AG04450 (cell line): ENCODE measurements at regions not wholly inside any gene's neighbourhood (a gene's known extent, or its start where the extent isn't known, plus 50 kb on each side); places are given as distances from the start of the nearest gene placed in this dataset.

Source experiments
- CTCF ChIA-PET: fragments of 300-600, 350-600 bp; formaldehyde crosslinking; extraction: SDS; loops from one replicate; lab custom pipeline; 2022; ENCODE audit warnings: antibody characterized with exemption, inconsistent platforms; lab: Charles Lee
- POLR2A ChIA-PET: fragments of 350-600 bp; formaldehyde crosslinking; extraction: SDS; loops from one replicate; lab custom pipeline; 2021; ENCODE audit warnings: antibody characterized with exemption, inconsistent platforms; lab: Yijun Ruan, JAX
- DNase-seq: peaks from one replicate; pipeline ENCODE4 v3.0.0-alpha.2; 2011; ENCODE audit warnings: low read depth, low spot score
- H3K27ac ChIP-seq: one replicate; pipeline ENCODE4 v1.5.1; 2012; ENCODE audit warnings: low read depth, low read length, control low read depth
- H3K27me3 ChIP-seq: one replicate; pipeline ENCODE4 v1.6.0; 2012; ENCODE audit warnings: low read length; ENCODE audit not compliant: control insufficient read depth, insufficient read depth
- H3K4me3 ChIP-seq: 2 replicates; pipeline ENCODE4 v1.5.1; 2011; ENCODE audit warnings: mild to moderate bottlenecking, low read depth, low read length, control low read depth
- H3K9me3 ChIP-seq: 2 replicates; pipeline ENCODE4 v1.5.1; 2012; ENCODE audit warnings: low read length; ENCODE audit not compliant: control insufficient read depth, insufficient read depth
- CTCF ChIP-seq: IDR thresholded peaks from 2 replicates; pipeline ENCODE4 v1.5.1; 2011; ENCODE audit warnings: low read depth, low read length, control low read depth, inconsistent platforms

DNA sequence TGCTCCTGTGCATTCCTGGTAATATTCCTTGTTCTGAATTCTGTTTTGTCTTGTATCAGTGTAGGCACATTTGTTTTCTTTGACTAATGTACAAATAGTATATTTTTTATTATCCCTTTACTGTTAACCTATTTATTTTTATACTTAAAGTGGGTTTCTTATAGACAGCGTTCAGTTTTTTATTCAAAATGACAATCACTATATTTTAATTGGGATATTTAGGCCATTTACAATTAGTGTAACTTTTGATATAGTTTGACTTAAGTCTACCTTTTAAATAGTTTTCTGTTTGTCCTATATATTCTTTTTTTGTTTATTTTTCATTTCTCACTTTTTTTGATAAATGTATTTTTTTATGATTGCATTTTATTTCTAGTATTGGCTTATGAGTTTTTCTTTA, 219.8 kb downstream of the DNAJB9 start:
- ChIA-PET POLR2A (no interaction called here), CTCF (no interaction called here)
- no peak for DNase-seq
- no peak overlapping the region for H3K4me3 ChIP-seq
- no peak overlapping the region for H3K27ac ChIP-seq
- H3K9me3 ChIP-seq, result no peaks in the 10 kb centered on the region
- no peak for TF ChIP-seq CTCF
- no peaks in the 10 kb centered on the region for H3K27me3 ChIP-seq

- H3K4me3 ChIP-seq, result no peak overlapping the region
- ChIA-PET POLR2A (no interaction called here), CTCF (no interaction called here)
- H3K27me3 ChIP-seq, result no peaks in the 10 kb centered on the region
- H3K9me3 ChIP-seq, result no peaks in the 10 kb centered on the region
- DNase-seq, result no peak
- no peak for TF ChIP-seq CTCF
- no peak overlapping the region for H3K27ac ChIP-seq
These were observed 224.8 kb downstream of the DNAJB9 start for GRCh38 chr7:108794466-108794865.

GRCh38 chr7:108802650-108803049, 233.0 kb downstream of the DNAJB9 start:
- H3K27me3 ChIP-seq, result no peaks in the 10 kb centered on the region
- no peak for DNase-seq
- no peaks in the 10 kb centered on the region for H3K9me3 ChIP-seq
- H3K4me3 ChIP-seq, result no peak overlapping the region
- ChIA-PET CTCF (interaction anchor here (0.5 kb wide), 1 partner anchor 305 kb away, joined by 3 read pairs; no protein-coding TSS in a partner anchor), POLR2A (no interaction called here)
- no peak overlapping the region for H3K27ac ChIP-seq
- no peak for TF ChIP-seq CTCF

GRCh38 chr7:108805808-108806397, 236.2 kb downstream of the DNAJB9 start:
- Histone ChIP-seq H3K9me3 (no peaks in the 10 kb centered on the region), H3K4me3 (no peak overlapping the region), H3K27me3 (no peaks in the 10 kb centered on the region), H3K27ac (no peak overlapping the region)
- POLR2A ChIA-PET, result no interaction called here
- CTCF ChIA-PET, result no interaction called here
- TF ChIP-seq CTCF, result no peak
- DNase-seq, result no peak

GRCh38 chr7:108808549-108809266, 239.0 kb downstream of the DNAJB9 start:
- Histone ChIP-seq H3K4me3 (no peak overlapping the region), H3K27ac (no peak overlapping the region), H3K27me3 (no peaks in the 10 kb centered on the region), H3K9me3 (no peaks in the 10 kb centered on the region)
- no peak for DNase-seq
- CTCF ChIA-PET, result no interaction called here
- no peak for TF ChIP-seq CTCF
- POLR2A ChIA-PET, result no interaction called here
